ENCODE measurements at regions not wholly inside any gene's neighbourhood (a gene's known extent, or its start where the extent isn't known, plus 50 kb on each side); places are given as distances from the start of the nearest gene placed in this dataset.

GRCh38 chr10:111338805-111339204 lies 262.0 kb downstream of the ADRA2A start:
- no peaks in the 10 kb centered on the region for H3K36me3 ChIP-seq
- no peak for TF ChIP-seq CTCF (IDR thresholded peaks at IDR 0.05; ENCODE audit: low read depth, low read length)
- H3K27me3 ChIP-seq, result no peaks in the 10 kb centered on the region
- no peaks in the 10 kb centered on the region for H3K9me3 ChIP-seq (ENCODE audit: low read depth)
- DNase-seq (ENCODE audit: low read depth in 1 of 2, low spot score in 1 of 2), result no peak
- H3K27ac ChIP-seq, result no peak overlapping the region
- no peak overlapping the region for H3K4me3 ChIP-seq
- H3K4me1 ChIP-seq (ENCODE audit: low read depth), result no peaks in the 10 kb centered on the region

GRCh38 chr10:111344804-111345203 lies 268.0 kb downstream of the ADRA2A start:
- no peak for TF ChIP-seq CTCF (IDR thresholded peaks at IDR 0.05; ENCODE audit: low read depth, low read length)
- Histone ChIP-seq H3K4me1 (ENCODE audit: low read depth) (peaks cover 5% of the 10 kb centered on the region), H3K27me3 (no peaks in the 10 kb centered on the region), H3K9me3 (ENCODE audit: low read depth) (no peaks in the 10 kb centered on the region), H3K4me3 (no peak overlapping the region), H3K36me3 (no peaks in the 10 kb centered on the region), H3K27ac (no peak overlapping the region)
- DNase-seq (ENCODE audit: low read depth in 1 of 2, low spot score in 1 of 2), result peak in 1 of 2 donors; percentile 5

GRCh38 chr10:111347386-111348013 lies 270.7 kb downstream of the ADRA2A start:
- Histone ChIP-seq H3K4me3 (no peak overlapping the region), H3K36me3 (no peaks in the 10 kb centered on the region), H3K27me3 (no peaks in the 10 kb centered on the region), H3K9me3 (ENCODE audit: low read depth) (no peaks in the 10 kb centered on the region), H3K27ac (no peak overlapping the region), H3K4me1 (ENCODE audit: low read depth) (peaks cover 5% of the 10 kb centered on the region)
- TF ChIP-seq CTCF (IDR thresholded peaks at IDR 0.05; ENCODE audit: low read depth, low read length), result no peak
- no peak for DNase-seq (ENCODE audit: low read depth in 1 of 2, low spot score in 1 of 2)

- H3K9me3 ChIP-seq (ENCODE audit: low read depth), result no peaks in the 10 kb centered on the region
- H3K36me3 ChIP-seq, result no peaks in the 10 kb centered on the region
- H3K4me1 ChIP-seq (ENCODE audit: low read depth), result peaks cover 5% of the 10 kb centered on the region
Observed at GRCh38 chr10:111348076-111348475, 271.2 kb downstream of the ADRA2A start.

GRCh38 chr10:111354859-111355258 lies 278.0 kb downstream of the ADRA2A start:
- Histone ChIP-seq H3K27me3 (no peaks in the 10 kb centered on the region), H3K4me1 (ENCODE audit: low read depth) (no peaks in the 10 kb centered on the region), H3K4me3 (no peak overlapping the region), H3K36me3 (no peaks in the 10 kb centered on the region), H3K9me3 (ENCODE audit: low read depth) (no peaks in the 10 kb centered on the region), H3K27ac (no peak overlapping the region)
- no peak for DNase-seq (ENCODE audit: low read depth in 1 of 2, low spot score in 1 of 2)
- no peak for TF ChIP-seq CTCF (IDR thresholded peaks at IDR 0.05; ENCODE audit: low read depth, low read length)

More at GRCh38 chr10:111348076-111348475, 271.2 kb downstream of the ADRA2A start:
- Histone ChIP-seq H3K27ac (no peak overlapping the region), H3K27me3 (no peaks in the 10 kb centered on the region), H3K4me3 (no peak overlapping the region)
- no peak for DNase-seq (ENCODE audit: low read depth in 1 of 2, low spot score in 1 of 2)
- no peak for TF ChIP-seq CTCF (IDR thresholded peaks at IDR 0.05; ENCODE audit: low read depth, low read length)

Data from cardiac muscle cell (in vitro differentiated cells and primary cell).